ENCODE measurements at regions not wholly inside any gene's neighbourhood (a gene's known extent, or its start where the extent isn't known, plus 50 kb on each side); places are given as distances from the start of the nearest gene placed in this dataset.
A peak's percentile ranks its signal among the peaks of the same experiment; 100 is the strongest.

DNA sequence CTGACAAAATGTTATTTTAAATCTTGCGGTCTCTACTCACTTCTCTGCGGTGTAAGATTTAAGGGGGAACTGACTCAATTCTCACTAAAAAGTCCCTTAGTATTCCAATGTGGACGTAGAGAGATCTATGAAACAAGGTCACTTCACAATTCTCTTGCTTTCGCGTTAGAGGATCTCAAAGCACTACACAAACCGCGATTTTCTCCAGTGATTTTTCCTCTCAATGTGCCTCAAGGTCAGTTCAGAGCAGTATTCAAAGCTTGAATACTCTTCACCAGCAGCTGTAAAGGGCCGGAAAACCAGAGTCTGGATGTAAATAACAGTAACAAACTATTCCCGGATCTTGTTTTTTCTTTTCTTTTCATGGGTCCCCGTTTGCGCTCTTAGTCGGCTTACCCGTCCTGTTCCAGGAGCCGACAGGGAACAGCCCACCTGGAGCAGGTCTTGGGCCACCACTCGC is 128.2 kb downstream of the TMEM161B start:
- peak in 1 of 35 experiments; percentile 10 for DNase-seq
- Mint-ChIP-seq H3K4me3 (no peak overlapping the region), H3K27ac (no peak overlapping the region), H3K9me3 (peaks cover 0 to 4% (median 0%) of the 10 kb centered on the region in 3 donors), H3K36me3 (no peaks in the 10 kb centered on the region), H3K27me3 (peaks cover 5 to 17% of the 10 kb centered on the region in 2 donors), H3K4me1 (peaks cover 14 to 15% (median 15%) of the 10 kb centered on the region in 3 donors)
- peak overlapping the region; percentile 37 to 44 for H3K4me3 ChIP-seq (ENCODE audit: control insufficient read depth in 1 of 2, extremely low read depth in 1 of 2, low read length in 1 of 2)
- 2% methylated on average over 9 of the region's 15 CpGs for WGBS (ENCODE audit: insufficient coverage)
- H3K4me1 ChIP-seq (ENCODE audit: control insufficient read depth in 1 of 2, extremely low read depth in 1 of 2, insufficient read depth in 2 of 2, low read length in 2 of 2) = peaks cover 2 to 41% of the 10 kb centered on the region in 2 experiments
- POLR2A ChIA-PET = interaction anchor here in 1 of 2 donors (0.6 to 0.7 kb wide), 2 partner anchors 267 to 548 kb away, joined by 3 to 12 read pairs; no protein-coding TSS in a partner anchor
- H3K27ac ChIP-seq (ENCODE audit: low read length) = no peak overlapping the region
- H3K27me3 ChIP-seq (replicated peaks in 1 of 2; ENCODE audit: control insufficient read depth in 2 of 2, extremely low read depth in 1 of 2, insufficient read depth in 2 of 2, low read length in 1 of 2) = peaks cover 9 to 49% of the 10 kb centered on the region in 2 experiments
- H3K9me3 ChIP-seq = peaks cover 5% of the 10 kb centered on the region
- no peaks in the 10 kb centered on the region for H3K36me3 ChIP-seq (ENCODE audit: control insufficient read depth in 2 of 2, extremely low read depth in 1 of 2, insufficient read depth in 1 of 2, low read length in 1 of 2)
- ATAC-seq (replicated peaks in 1 of 4) = no peak
- CTCF ChIA-PET = interaction anchor here (0.6 to 1.3 kb wide), 2 partner anchors 70 to 360 kb away, joined by 3 to 4 read pairs; no protein-coding TSS in a partner anchor

DNA sequence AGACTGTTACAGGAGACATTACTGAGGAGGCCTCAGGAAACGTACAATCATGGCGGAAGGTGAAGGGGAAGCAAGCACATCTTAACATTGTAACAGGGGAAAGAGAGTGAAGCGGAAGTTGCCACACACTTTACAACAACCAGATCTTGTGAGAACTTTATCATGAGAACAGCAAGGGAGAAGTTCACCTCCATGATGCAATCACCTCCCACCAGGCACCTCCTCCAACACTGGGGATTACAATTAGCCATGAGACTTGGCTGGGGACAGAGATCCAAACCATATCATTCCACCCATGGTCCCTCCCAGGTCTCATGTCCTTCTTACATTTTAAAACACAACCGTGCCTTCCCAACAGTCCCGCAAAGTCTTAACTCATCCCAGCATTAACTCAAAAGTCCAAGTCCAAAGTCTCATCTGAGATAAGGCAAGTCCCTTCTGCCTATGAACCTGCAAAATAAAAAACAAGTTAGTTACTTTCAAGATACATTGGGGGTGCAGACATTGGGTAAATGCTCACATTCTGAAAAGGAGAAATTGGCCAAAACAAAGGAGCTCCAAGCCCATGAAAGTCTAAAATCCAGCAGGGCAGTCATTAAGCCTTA is 138.3 kb downstream of the TMEM161B start:
- 100% methylated on average over 2 of the region's 5 CpGs for WGBS (ENCODE audit: insufficient coverage)
- H3K4me3 ChIP-seq (ENCODE audit: control insufficient read depth in 1 of 2, extremely low read depth in 1 of 2, low read length in 1 of 2) = no peak overlapping the region
- H3K27ac ChIP-seq (ENCODE audit: low read length) = no peak overlapping the region
- H3K4me3 Mint-ChIP-seq = no peak overlapping the region
- no peaks in the 10 kb centered on the region for H3K9me3 ChIP-seq
- H3K4me1 Mint-ChIP-seq = no peaks in the 10 kb centered on the region
- ATAC-seq (replicated peaks in 1 of 4) (no peak), DNase-seq (no peak)
- H3K27me3 Mint-ChIP-seq = peaks cover 21 to 23% of the 10 kb centered on the region in 2 donors
- POLR2A ChIA-PET = no interaction called here
- no peak overlapping the region for H3K27ac Mint-ChIP-seq
- H3K36me3 ChIP-seq (ENCODE audit: control insufficient read depth in 2 of 2, extremely low read depth in 1 of 2, insufficient read depth in 1 of 2, low read length in 1 of 2) = no peaks in the 10 kb centered on the region
- H3K9me3 Mint-ChIP-seq = peaks cover 0 to 4% (median 0%) of the 10 kb centered on the region in 3 donors
- peaks cover 0 to 6% of the 10 kb centered on the region in 2 experiments for H3K27me3 ChIP-seq (replicated peaks in 1 of 2; ENCODE audit: control insufficient read depth in 2 of 2, extremely low read depth in 1 of 2, insufficient read depth in 2 of 2, low read length in 1 of 2)
- no peaks in the 10 kb centered on the region for H3K36me3 Mint-ChIP-seq
- CTCF ChIA-PET = no interaction called here
- no peaks in the 10 kb centered on the region for H3K4me1 ChIP-seq (ENCODE audit: control insufficient read depth in 1 of 2, extremely low read depth in 1 of 2, insufficient read depth in 2 of 2, low read length in 2 of 2)

DNA sequence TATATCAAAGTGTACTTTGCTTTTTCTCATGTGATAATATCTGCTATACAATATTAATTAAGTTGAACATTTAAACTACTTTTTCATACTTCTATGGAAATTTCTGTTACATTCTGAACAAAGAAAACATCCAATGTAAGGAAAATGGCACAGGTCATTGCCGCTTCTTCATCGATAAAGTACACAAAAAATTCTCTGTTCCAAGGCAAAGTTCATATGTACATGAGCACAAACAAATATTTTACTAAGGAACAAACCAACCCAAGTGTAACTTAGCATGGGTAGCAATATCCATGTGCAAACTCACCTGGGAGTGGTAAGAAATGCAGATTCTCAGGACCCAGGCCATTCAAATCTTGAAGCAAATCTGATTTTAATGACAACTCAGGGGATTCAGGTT is 139.8 kb downstream of the TMEM161B start:
- Mint-ChIP-seq H3K36me3 (peaks cover 3% of the 10 kb centered on the region), H3K4me1 (no peaks in the 10 kb centered on the region), H3K27me3 (peaks cover 18 to 21% of the 10 kb centered on the region in 2 donors), H3K27ac (no peak overlapping the region), H3K9me3 (peaks cover 4 to 13% (median 10%) of the 10 kb centered on the region in 3 donors), H3K4me3 (no peak overlapping the region)
- Histone ChIP-seq H3K4me1 (ENCODE audit: control insufficient read depth in 1 of 2, extremely low read depth in 1 of 2, insufficient read depth in 2 of 2, low read length in 2 of 2) (no peaks in the 10 kb centered on the region), H3K27me3 (replicated peaks in 1 of 2; ENCODE audit: control insufficient read depth in 2 of 2, extremely low read depth in 1 of 2, insufficient read depth in 2 of 2, low read length in 1 of 2) (peaks cover 0 to 6% of the 10 kb centered on the region in 2 experiments), H3K9me3 (no peaks in the 10 kb centered on the region), H3K27ac (ENCODE audit: low read length) (no peak overlapping the region), H3K4me3 (ENCODE audit: control insufficient read depth in 1 of 2, extremely low read depth in 1 of 2, low read length in 1 of 2) (no peak overlapping the region), H3K36me3 (ENCODE audit: control insufficient read depth in 2 of 2, extremely low read depth in 1 of 2, insufficient read depth in 1 of 2, low read length in 1 of 2) (no peaks in the 10 kb centered on the region)
- DNase-seq (no peak), ATAC-seq (replicated peaks in 1 of 4) (no peak)
- POLR2A ChIA-PET = no interaction called here
- no CpG with 5 or more reads among the region's 2 CpGs for WGBS (ENCODE audit: insufficient coverage)
- CTCF ChIA-PET = interaction anchor here in 1 of 2 donors (0.5 kb wide), 1 partner anchor 732 kb away, joined by 4 read pairs; no protein-coding TSS in a partner anchor

DNA sequence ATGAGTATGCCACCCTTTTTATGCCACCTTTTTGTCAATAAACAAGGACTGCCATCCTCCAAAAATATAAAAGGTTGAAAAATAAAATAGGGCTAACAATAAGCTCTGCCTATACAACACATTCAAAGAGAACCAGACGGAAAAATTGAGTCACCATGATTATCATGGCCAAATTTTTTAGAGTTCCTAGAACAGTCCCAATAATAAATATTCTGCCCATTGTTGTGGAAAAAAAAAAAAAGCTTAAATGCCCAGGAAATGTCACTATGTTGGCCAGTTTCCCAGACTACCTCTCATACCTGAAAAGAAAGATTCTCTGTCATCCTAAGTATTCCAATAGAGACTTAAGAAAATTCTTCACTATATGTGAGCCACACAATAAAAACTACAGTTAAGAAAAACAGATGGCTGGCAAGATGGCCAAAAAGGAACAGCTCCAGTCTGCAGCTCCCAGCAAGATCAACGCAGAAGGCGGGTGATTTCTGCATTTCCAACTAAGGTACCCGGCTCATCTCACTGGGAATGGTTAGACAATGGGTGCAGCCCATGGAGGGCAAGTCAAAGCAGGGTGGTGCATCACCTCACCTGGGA is 149.0 kb downstream of the TMEM161B start:
- Histone ChIP-seq H3K9me3 (no peaks in the 10 kb centered on the region), H3K27me3 (replicated peaks in 1 of 2; ENCODE audit: control insufficient read depth in 2 of 2, extremely low read depth in 1 of 2, insufficient read depth in 2 of 2, low read length in 1 of 2) (peaks cover 0 to 10% of the 10 kb centered on the region in 2 experiments), H3K27ac (ENCODE audit: low read length) (no peak overlapping the region), H3K36me3 (ENCODE audit: control insufficient read depth in 2 of 2, extremely low read depth in 1 of 2, insufficient read depth in 1 of 2, low read length in 1 of 2) (no peaks in the 10 kb centered on the region), H3K4me1 (ENCODE audit: control insufficient read depth in 1 of 2, extremely low read depth in 1 of 2, insufficient read depth in 2 of 2, low read length in 2 of 2) (no peaks in the 10 kb centered on the region), H3K4me3 (ENCODE audit: control insufficient read depth in 1 of 2, extremely low read depth in 1 of 2, low read length in 1 of 2) (no peak overlapping the region)
- Mint-ChIP-seq H3K36me3 (peaks cover 3% of the 10 kb centered on the region), H3K9me3 (peaks cover 4 to 10% (median 5%) of the 10 kb centered on the region in 3 donors), H3K27me3 (peaks cover 30 to 47% of the 10 kb centered on the region in 2 donors), H3K4me3 (no peak overlapping the region), H3K4me1 (no peaks in the 10 kb centered on the region), H3K27ac (no peak overlapping the region)
- no peak for DNase-seq
- no CpG with 5 or more reads among the region's 4 CpGs for WGBS (ENCODE audit: insufficient coverage)
- ChIA-PET POLR2A (no interaction called here), CTCF (interaction anchor here in 1 of 2 donors (0.6 kb wide), 3 partner anchors 10 to 257 kb away, joined by 3 to 10 read pairs (median 4); no protein-coding TSS in a partner anchor)
- no peak for ATAC-seq (replicated peaks in 1 of 4)

DNA sequence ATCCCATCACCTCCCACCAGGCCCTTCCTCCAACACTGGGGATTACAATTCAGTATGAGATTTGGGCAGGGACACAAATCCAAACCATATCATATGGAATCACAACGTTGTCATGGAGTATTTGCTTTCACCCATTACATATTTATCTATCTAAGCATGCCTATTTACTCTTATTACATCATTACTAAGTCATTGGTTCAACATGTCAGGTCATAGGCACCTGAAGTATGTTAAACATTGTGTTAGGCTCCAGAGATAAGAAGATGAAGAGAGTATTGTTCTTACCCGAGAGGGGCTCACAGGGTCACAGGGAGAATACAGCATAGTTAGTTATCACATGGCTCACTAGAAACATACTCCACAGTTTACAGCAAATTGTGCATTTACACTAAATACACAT is 150.5 kb downstream of the TMEM161B start:
- Histone ChIP-seq H3K4me3 (ENCODE audit: control insufficient read depth in 1 of 2, extremely low read depth in 1 of 2, low read length in 1 of 2) (no peak overlapping the region), H3K36me3 (ENCODE audit: control insufficient read depth in 2 of 2, extremely low read depth in 1 of 2, insufficient read depth in 1 of 2, low read length in 1 of 2) (no peaks in the 10 kb centered on the region), H3K4me1 (ENCODE audit: control insufficient read depth in 1 of 2, extremely low read depth in 1 of 2, insufficient read depth in 2 of 2, low read length in 2 of 2) (no peaks in the 10 kb centered on the region), H3K9me3 (no peaks in the 10 kb centered on the region), H3K27ac (ENCODE audit: low read length) (no peak overlapping the region), H3K27me3 (replicated peaks in 1 of 2; ENCODE audit: control insufficient read depth in 2 of 2, extremely low read depth in 1 of 2, insufficient read depth in 2 of 2, low read length in 1 of 2) (peaks cover 0 to 10% of the 10 kb centered on the region in 2 experiments)
- ChIA-PET POLR2A (no interaction called here), CTCF (no interaction called here)
- H3K36me3 Mint-ChIP-seq = no peaks in the 10 kb centered on the region
- no CpG with 5 or more reads among the region's 2 CpGs for WGBS (ENCODE audit: insufficient coverage)
- no peak overlapping the region for H3K4me3 Mint-ChIP-seq
- DNase-seq (no peak), ATAC-seq (replicated peaks in 1 of 4) (no peak)
- H3K27ac Mint-ChIP-seq = no peak overlapping the region
- peaks cover 0 to 4% (median 0%) of the 10 kb centered on the region in 3 donors for H3K9me3 Mint-ChIP-seq
- no peaks in the 10 kb centered on the region for H3K4me1 Mint-ChIP-seq
- peaks cover 32 to 43% of the 10 kb centered on the region in 2 donors for H3K27me3 Mint-ChIP-seq

DNA sequence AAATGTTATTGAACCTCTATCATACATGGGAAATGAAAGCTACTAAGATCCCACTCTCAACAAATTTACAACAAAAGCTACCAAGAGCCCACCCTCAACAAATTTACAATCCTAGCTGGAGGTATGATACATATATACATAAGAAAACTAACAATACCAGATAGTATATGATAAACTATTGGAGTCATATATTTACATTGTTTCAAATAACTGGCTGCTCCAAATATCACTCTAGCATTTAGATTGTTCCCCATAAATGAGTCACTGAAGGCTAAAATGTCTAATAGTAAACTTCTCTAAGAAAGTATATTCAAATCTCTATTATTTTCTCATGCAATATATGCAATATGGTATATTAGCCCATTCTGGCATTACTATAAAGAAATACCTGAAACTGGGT is 151.1 kb downstream of the TMEM161B start:
- DNase-seq (no peak), ATAC-seq (replicated peaks in 1 of 4) (no peak)
- H3K27ac ChIP-seq (ENCODE audit: low read length) = no peak overlapping the region
- H3K36me3 ChIP-seq (ENCODE audit: control insufficient read depth in 2 of 2, extremely low read depth in 1 of 2, insufficient read depth in 1 of 2, low read length in 1 of 2) = no peaks in the 10 kb centered on the region
- ChIA-PET CTCF (interaction anchor here in 1 of 2 donors (1.5 kb wide), 1 partner anchor 573 kb away, joined by 3 read pairs; no protein-coding TSS in a partner anchor), POLR2A (no interaction called here)
- H3K27me3 Mint-ChIP-seq = peaks cover 32 to 43% of the 10 kb centered on the region in 2 donors
- no peak overlapping the region for H3K27ac Mint-ChIP-seq
- H3K27me3 ChIP-seq (replicated peaks in 1 of 2; ENCODE audit: control insufficient read depth in 2 of 2, extremely low read depth in 1 of 2, insufficient read depth in 2 of 2, low read length in 1 of 2) = peaks cover 0 to 10% of the 10 kb centered on the region in 2 experiments
- H3K4me1 ChIP-seq (ENCODE audit: control insufficient read depth in 1 of 2, extremely low read depth in 1 of 2, insufficient read depth in 2 of 2, low read length in 2 of 2) = no peaks in the 10 kb centered on the region
- no peaks in the 10 kb centered on the region for H3K4me1 Mint-ChIP-seq
- H3K9me3 ChIP-seq = no peaks in the 10 kb centered on the region
- no peaks in the 10 kb centered on the region for H3K36me3 Mint-ChIP-seq
- no peak overlapping the region for H3K4me3 ChIP-seq (ENCODE audit: control insufficient read depth in 1 of 2, extremely low read depth in 1 of 2, low read length in 1 of 2)
- no peak overlapping the region for H3K4me3 Mint-ChIP-seq
- peaks cover 0 to 4% (median 0%) of the 10 kb centered on the region in 3 donors for H3K9me3 Mint-ChIP-seq
